HCT116 (cell line): ENCODE measurements at regions not wholly inside any gene's neighbourhood (a gene's known extent, or its start where the extent isn't known, plus 50 kb on each side); places are given as distances from the start of the nearest gene placed in this dataset.

ENCODE experiments used
- ATAC-seq: fragments of 200-7000 bp; cut with Tn5 transposase; 2 replicates; pipeline ENCODE4 v1.9.1; 2020; ENCODE audit warnings: mild to moderate bottlenecking, moderate library complexity
- BruUV-seq: library from RNA; stranded (reverse); fragments of 400-500 nt; replicated peaks from 2 replicates; lab custom pipeline; 2021; lab: Mats Ljungman, UMichigan
- CTCF ChIA-PET: fragments of 300-600 bp; sonication (Branson Sonifier 250); formaldehyde crosslinking; loops from one replicate; lab custom pipeline; 2021; ENCODE audit warnings: antibody characterized with exemption; lab: Charles Lee
- POLR2A ChIA-PET: fragments of 300-600, 350-600 bp; sonication (Branson Sonifier 250); formaldehyde crosslinking; loops from one replicate; lab custom pipeline; 2021; ENCODE audit warnings: antibody characterized with exemption; lab: Charles Lee
- RAD21 ChIA-PET, 2 experiments: fragments of 300-600 bp; sonication (Branson Sonifier 250); formaldehyde crosslinking; loops; one replicate each; lab custom pipeline; 2023; ENCODE audit warnings: low total read pairs in 2 of 2; ENCODE audit not compliant: uncharacterized antibody in 2 of 2, unreplicated experiment in 2 of 2, low non-redundant PET in 1 of 2; lab: Charles Lee
- DNase-seq: peaks from one replicate; pipeline ENCODE4 v3.0.0-alpha.2; 2010; ENCODE audit warnings: low read depth, low spot score
- H2AFZ ChIP-seq: fragments of 200-600 bp; shearing (Covaris generic), sonication (generic); 2 replicates; pipeline ENCODE4 v1.6.1; 2017; ENCODE audit warnings: low read depth, mixed run types, mixed read lengths, antibody characterized with exemption, low read length; ENCODE audit not compliant: poor library complexity, severe bottlenecking
- H3K27ac ChIP-seq: 2 replicates; pipeline ENCODE4 v1.5.1; 2012; ENCODE audit warnings: low read depth, low read length
- H3K27me3 ChIP-seq: fragments of 200-600 bp; sonication (generic); 2 replicates; pipeline ENCODE4 v1.6.1; 2016; ENCODE audit warnings: mixed run types, low read length, mixed read lengths; ENCODE audit not compliant: insufficient read depth
- H3K36me3 ChIP-seq, 2 experiments: fragments of 200-500 bp in 1 of 2; fragments of 200-600 bp in 1 of 2; sonication (Bioruptor generic) in 1 of 2; sonication (generic) in 1 of 2; 2 replicates each; pipeline versions ENCODE4 v1.5.1 to v1.6.1; 2014 to 2016; ENCODE audit warnings: low read length in 2 of 2, inconsistent platforms in 1 of 2, mixed read lengths in 1 of 2, mixed run types in 1 of 2; ENCODE audit not compliant: insufficient read depth in 2 of 2, control insufficient read depth in 1 of 2
- H3K4me1 ChIP-seq, 2 experiments: fragments of 200-600 bp in 1 of 2; sonication (generic) in 1 of 2; 2 replicates each; pipeline versions ENCODE4 v1.5.1 to v1.6.1; 2012 to 2017; ENCODE audit warnings: low read length in 2 of 2, inconsistent platforms in 1 of 2, mild to moderate bottlenecking in 1 of 2, mixed read lengths in 1 of 2, mixed run types in 1 of 2, moderate library complexity in 1 of 2; ENCODE audit not compliant: insufficient read depth in 2 of 2, control insufficient read depth in 1 of 2
- H3K4me2 ChIP-seq: fragments of 200-600 bp; sonication (generic); 2 replicates; pipeline ENCODE4 v1.6.1; 2017; ENCODE audit warnings: mixed run types, low read length, mixed read lengths
- H3K4me3 ChIP-seq, 2 experiments: fragments of 200-600 bp in 1 of 2; sonication (generic) in 1 of 2; replicated peaks in 1 of 2; 2 replicates each; pipeline ENCODE4 v1.5.1; 2011 to 2016; ENCODE audit warnings: low read length in 2 of 2, control low read depth in 1 of 2, low read depth in 1 of 2, mild to moderate bottlenecking in 1 of 2, mixed read lengths in 1 of 2, mixed run types in 1 of 2
- H3K79me2 ChIP-seq: fragments of 200-600 bp; sonication (generic); 2 replicates; pipeline ENCODE4 v1.6.1; 2017; ENCODE audit warnings: mild to moderate bottlenecking, mixed run types, low read length, moderate library complexity, mixed read lengths; ENCODE audit not compliant: insufficient read depth
- H3K9ac ChIP-seq: fragments of 200-600 bp; sonication (generic); 2 replicates; pipeline ENCODE4 v1.6.1; 2016; ENCODE audit warnings: low read length, mixed read lengths
- H3K9me2 ChIP-seq: fragments of 200-600 bp; sonication (generic), shearing (Covaris generic); 2 replicates; pipeline ENCODE4 v1.6.1; 2017; ENCODE audit warnings: mixed run types, mild to moderate bottlenecking, moderate library complexity; ENCODE audit not compliant: insufficient read depth
- H3K9me3 ChIP-seq, 2 experiments: fragments of 200-500 bp in 1 of 2; fragments of 200-600 bp in 1 of 2; sonication (Bioruptor generic) in 1 of 2; sonication (generic) in 1 of 2; 2 replicates each; pipeline ENCODE4 v1.6.1; 2014 to 2017; ENCODE audit warnings: low read length in 2 of 2, mixed read lengths in 2 of 2, inconsistent platforms in 1 of 2, low read depth in 1 of 2, mild to moderate bottlenecking in 1 of 2, mixed run types in 1 of 2, moderate library complexity in 1 of 2; ENCODE audit not compliant: control insufficient read depth in 1 of 2, insufficient read depth in 1 of 2
- H4K20me1 ChIP-seq: fragments of 200-600 bp; sonication (generic), shearing (Covaris generic); 2 replicates; pipeline ENCODE4 v1.6.1; 2017; ENCODE audit warnings: mixed run types, mild to moderate bottlenecking, moderate library complexity; ENCODE audit not compliant: insufficient read depth
- EGR1 ChIP-seq: IDR thresholded peaks from 2 replicates; pipeline ENCODE4 v1.6.1; 2012; ENCODE audit warnings: low read depth
- ELF1 ChIP-seq: IDR thresholded peaks from 2 replicates; pipeline ENCODE4 v1.6.1; 2012; ENCODE audit warnings: low read depth, borderline replicate concordance
- MAX ChIP-seq: IDR thresholded peaks from 2 replicates; pipeline ENCODE4 v1.6.1; 2012
- RAD21 ChIP-seq: IDR thresholded peaks from 2 replicates; pipeline ENCODE4 v1.6.1; 2012; ENCODE audit warnings: low read depth, mild to moderate bottlenecking
- REST ChIP-seq: IDR thresholded peaks from 2 replicates; pipeline ENCODE4 v1.6.1; 2012; ENCODE audit warnings: low read depth
- SP1 ChIP-seq: IDR thresholded peaks from 2 replicates; pipeline ENCODE4 v1.6.1; 2012; ENCODE audit warnings: low read depth
- intact Hi-C: fragments of 100-400 bp; cut with micrococcal nuclease; formaldehyde crosslinking; loops from 2 replicates; pipeline ENCODE4 v1.10.0; 2022
- TF ChIP-seq, protein P1 (sequence below), 3 experiments: fragments of 200-600 bp in 1 of 3; sonication (generic) in 1 of 3; IDR thresholded peaks in 2 of 3; conservative IDR thresholded peaks in 1 of 3; 2 replicates each; pipeline ENCODE4 v1.5.1; 2012 to 2017; ENCODE audit warnings: low read depth in 2 of 3, low read length in 2 of 3, antibody characterized with exemption in 1 of 3, borderline replicate concordance in 1 of 3, control low read depth in 1 of 3, mild to moderate bottlenecking in 1 of 3, mixed read lengths in 1 of 3, mixed run types in 1 of 3, moderate library complexity in 1 of 3; ENCODE audit not compliant: insufficient read depth in 1 of 3
- TF ChIP-seq, protein P2 (sequence below): IDR thresholded peaks from 2 replicates; pipeline ENCODE4 v1.6.1; 2011; ENCODE audit warnings: mild to moderate bottlenecking, low read length, moderate library complexity; ENCODE audit not compliant: insufficient replicate concordance; ENCODE audit errors: extremely low read depth

- RAD21 ChIA-PET: no interaction called here
- no peaks in the 10 kb centered on the region for H3K79me2 ChIP-seq
- CTCF ChIA-PET: no interaction called here
- ATAC-seq: no peak
- intact Hi-C loops: no loop called here
- no peak for TF ChIP-seq RAD21
- TF ChIP-seq, protein P1, sequence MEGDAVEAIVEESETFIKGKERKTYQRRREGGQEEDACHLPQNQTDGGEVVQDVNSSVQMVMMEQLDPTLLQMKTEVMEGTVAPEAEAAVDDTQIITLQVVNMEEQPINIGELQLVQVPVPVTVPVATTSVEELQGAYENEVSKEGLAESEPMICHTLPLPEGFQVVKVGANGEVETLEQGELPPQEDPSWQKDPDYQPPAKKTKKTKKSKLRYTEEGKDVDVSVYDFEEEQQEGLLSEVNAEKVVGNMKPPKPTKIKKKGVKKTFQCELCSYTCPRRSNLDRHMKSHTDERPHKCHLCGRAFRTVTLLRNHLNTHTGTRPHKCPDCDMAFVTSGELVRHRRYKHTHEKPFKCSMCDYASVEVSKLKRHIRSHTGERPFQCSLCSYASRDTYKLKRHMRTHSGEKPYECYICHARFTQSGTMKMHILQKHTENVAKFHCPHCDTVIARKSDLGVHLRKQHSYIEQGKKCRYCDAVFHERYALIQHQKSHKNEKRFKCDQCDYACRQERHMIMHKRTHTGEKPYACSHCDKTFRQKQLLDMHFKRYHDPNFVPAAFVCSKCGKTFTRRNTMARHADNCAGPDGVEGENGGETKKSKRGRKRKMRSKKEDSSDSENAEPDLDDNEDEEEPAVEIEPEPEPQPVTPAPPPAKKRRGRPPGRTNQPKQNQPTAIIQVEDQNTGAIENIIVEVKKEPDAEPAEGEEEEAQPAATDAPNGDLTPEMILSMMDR (IDR thresholded peaks at IDR 0.05 in 2 of 3, conservative IDR thresholded peaks at IDR 0.05 in 1 of 3; ENCODE audit: borderline replicate concordance in 1 of 3, insufficient read depth in 1 of 3, low read depth in 2 of 3, low read length in 2 of 3): no peak
- TF ChIP-seq, protein P2, sequence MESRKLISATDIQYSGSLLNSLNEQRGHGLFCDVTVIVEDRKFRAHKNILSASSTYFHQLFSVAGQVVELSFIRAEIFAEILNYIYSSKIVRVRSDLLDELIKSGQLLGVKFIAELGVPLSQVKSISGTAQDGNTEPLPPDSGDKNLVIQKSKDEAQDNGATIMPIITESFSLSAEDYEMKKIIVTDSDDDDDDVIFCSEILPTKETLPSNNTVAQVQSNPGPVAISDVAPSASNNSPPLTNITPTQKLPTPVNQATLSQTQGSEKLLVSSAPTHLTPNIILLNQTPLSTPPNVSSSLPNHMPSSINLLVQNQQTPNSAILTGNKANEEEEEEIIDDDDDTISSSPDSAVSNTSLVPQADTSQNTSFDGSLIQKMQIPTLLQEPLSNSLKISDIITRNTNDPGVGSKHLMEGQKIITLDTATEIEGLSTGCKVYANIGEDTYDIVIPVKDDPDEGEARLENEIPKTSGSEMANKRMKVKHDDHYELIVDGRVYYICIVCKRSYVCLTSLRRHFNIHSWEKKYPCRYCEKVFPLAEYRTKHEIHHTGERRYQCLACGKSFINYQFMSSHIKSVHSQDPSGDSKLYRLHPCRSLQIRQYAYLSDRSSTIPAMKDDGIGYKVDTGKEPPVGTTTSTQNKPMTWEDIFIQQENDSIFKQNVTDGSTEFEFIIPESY: no peak
- TF ChIP-seq ELF1: no peak
- TF ChIP-seq REST: no peak
- TF ChIP-seq EGR1: no peak
- TF ChIP-seq SP1: no peak
- no peak for TF ChIP-seq MAX
- no peak for DNase-seq
- H3K4me1 ChIP-seq: no peaks in the 10 kb centered on the region
- no peaks in the 10 kb centered on the region for H3K9me2 ChIP-seq
- no peak overlapping the region for H3K9ac ChIP-seq
- no peaks in the 10 kb centered on the region for H3K36me3 ChIP-seq
- no peak overlapping the region for H3K4me3 ChIP-seq
- H3K4me2 ChIP-seq: no peak overlapping the region
- no peak overlapping the region for H2AFZ ChIP-seq
- BruUV-seq: no TSS peak
- H3K27me3 ChIP-seq: no peaks in the 10 kb centered on the region
- no peak overlapping the region for H3K27ac ChIP-seq
- POLR2A ChIA-PET: no interaction called here
- H3K9me3 ChIP-seq: no peaks in the 10 kb centered on the region
- H4K20me1 ChIP-seq: no peaks in the 10 kb centered on the region
Measured at GRCh38 chr14:53444677-53445312, 291.7 kb upstream of the DDHD1 start.
